Rectal smooth muscle tissue (tissue), 1 donor: ENCODE measurements at regions not wholly inside any gene's neighbourhood (a gene's known extent, or its start where the extent isn't known, plus 50 kb on each side); places are given as distances from the start of the nearest gene placed in this dataset.

Source experiments
- H3K27ac ChIP-seq: one replicate; pipeline ENCODE4 v1.7.0; 2013; ENCODE audit warnings: low read depth, low read length, inconsistent platforms
- H3K27me3 ChIP-seq: one replicate; pipeline ENCODE4 v1.7.0; 2013; ENCODE audit warnings: low read length; ENCODE audit not compliant: control insufficient read depth, insufficient read depth
- H3K36me3 ChIP-seq: one replicate; pipeline ENCODE4 v1.7.0; 2013; ENCODE audit warnings: low read length; ENCODE audit not compliant: control insufficient read depth, insufficient read depth
- H3K4me1 ChIP-seq: one replicate; pipeline ENCODE4 v1.7.0; 2013; ENCODE audit warnings: low read length; ENCODE audit not compliant: control insufficient read depth, insufficient read depth
- H3K4me3 ChIP-seq: one replicate; pipeline ENCODE4 v1.7.0; 2013; ENCODE audit warnings: low read length
- H3K9ac ChIP-seq: one replicate; pipeline ENCODE4 v1.7.0; 2013; ENCODE audit warnings: low read length

DNA sequence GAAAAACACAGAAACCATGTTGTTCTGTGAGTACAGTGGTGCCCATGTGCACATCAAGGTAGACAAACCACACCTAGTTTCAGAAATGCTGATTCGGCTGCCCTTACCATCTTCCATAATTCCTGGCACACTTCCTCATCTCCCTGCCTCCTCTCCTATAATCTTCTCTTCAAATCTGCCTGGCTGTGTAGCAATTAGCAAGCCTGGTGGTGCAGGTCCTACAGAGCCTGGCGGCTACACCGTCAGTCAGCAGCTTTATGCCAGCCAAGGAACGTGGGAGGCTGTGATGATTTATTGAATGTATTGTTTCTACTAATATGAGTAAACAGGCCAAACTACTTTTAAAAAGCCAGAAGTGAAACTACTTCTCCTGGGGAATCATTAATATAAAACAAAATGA lies 106.8 kb downstream of the SEMA6D start:
- no peaks in the 10 kb centered on the region for H3K36me3 ChIP-seq
- no peaks in the 10 kb centered on the region for H3K27me3 ChIP-seq
- no peak overlapping the region for H3K27ac ChIP-seq
- no peaks in the 10 kb centered on the region for H3K4me1 ChIP-seq
- H3K9ac ChIP-seq: no peak overlapping the region
- no peak overlapping the region for H3K4me3 ChIP-seq

DNA sequence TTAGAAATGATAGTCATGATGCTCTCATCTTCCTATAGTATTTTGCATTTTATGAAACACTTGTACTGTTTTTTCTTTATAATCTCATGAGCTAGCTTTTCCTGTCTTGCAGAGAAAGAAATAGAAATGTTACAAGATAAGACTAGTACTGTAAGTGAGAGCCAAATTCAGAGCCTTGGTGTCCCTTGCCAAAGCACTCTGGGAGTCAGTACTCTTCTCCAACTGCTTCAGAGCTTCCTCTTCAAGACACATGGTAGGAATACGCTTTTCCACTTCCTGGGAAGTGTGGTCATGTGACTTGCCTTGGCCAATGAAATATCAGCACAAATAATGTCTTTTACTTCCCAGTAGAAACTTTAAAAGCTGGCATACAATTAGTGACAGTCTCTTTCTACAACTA lies 112.4 kb downstream of the SEMA6D start:
- Histone ChIP-seq H3K4me1 (no peaks in the 10 kb centered on the region), H3K27me3 (no peaks in the 10 kb centered on the region), H3K27ac (no peak overlapping the region), H3K9ac (no peak overlapping the region), H3K36me3 (no peaks in the 10 kb centered on the region), H3K4me3 (no peak overlapping the region)

DNA sequence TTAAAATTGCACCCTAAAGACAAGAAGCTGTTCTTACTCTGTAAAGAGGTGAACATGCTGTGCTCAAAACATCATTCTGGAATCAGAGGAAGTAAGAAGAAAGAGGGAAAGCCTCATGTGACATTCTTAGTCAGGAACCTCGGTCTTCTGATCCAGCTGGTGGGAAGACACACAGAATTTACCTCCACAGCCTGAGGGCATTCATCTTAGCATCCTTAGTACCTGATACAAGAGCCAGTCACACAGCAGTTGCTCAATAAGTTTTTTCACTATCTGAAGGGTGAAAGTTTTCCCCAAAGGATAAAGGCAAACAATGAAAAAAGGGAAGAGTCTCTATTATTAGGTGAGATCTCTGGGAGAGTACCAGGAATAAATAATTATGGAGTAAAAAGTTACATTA lies 116.8 kb downstream of the SEMA6D start:
- H3K9ac ChIP-seq: no peak overlapping the region
- H3K27me3 ChIP-seq: no peaks in the 10 kb centered on the region

DNA sequence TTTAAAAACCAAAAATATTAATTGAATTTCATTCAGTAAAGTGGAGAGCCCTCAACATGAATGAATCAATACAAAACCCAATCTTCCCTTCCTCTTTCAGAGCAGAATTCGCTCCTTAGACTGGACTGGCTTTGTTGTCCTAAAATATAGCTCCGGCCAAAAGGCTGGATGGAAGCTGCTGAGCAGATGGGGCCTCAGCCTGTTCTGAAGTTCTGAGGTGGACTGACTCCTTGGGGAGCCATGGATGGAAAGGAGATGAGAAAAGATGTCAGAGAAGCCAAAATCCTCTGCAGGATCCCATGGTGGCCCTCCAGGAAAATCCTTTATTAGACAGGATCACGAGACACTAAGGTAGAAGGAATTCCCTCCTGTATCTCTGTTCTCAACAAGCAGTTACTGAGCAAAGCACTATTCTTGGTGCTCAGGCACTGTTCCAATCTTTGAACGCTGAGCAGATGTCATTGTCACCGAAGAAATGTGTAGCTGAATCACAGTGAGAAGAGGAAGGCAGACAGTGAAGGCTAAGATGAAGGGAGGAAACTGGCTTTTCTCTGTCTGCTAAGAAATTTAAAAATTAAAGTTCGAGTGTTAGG lies 122.0 kb downstream of the SEMA6D start:
- no peaks in the 10 kb centered on the region for H3K27me3 ChIP-seq
- H3K9ac ChIP-seq: no peak overlapping the region
- H3K27ac ChIP-seq: no peak overlapping the region
- H3K4me3 ChIP-seq: no peak overlapping the region
- no peaks in the 10 kb centered on the region for H3K36me3 ChIP-seq
- no peaks in the 10 kb centered on the region for H3K4me1 ChIP-seq

More for the DNA sequence above, 116.8 kb downstream of the SEMA6D start:
- Histone ChIP-seq H3K27ac (no peak overlapping the region), H3K36me3 (no peaks in the 10 kb centered on the region), H3K4me1 (no peaks in the 10 kb centered on the region), H3K4me3 (no peak overlapping the region)

DNA sequence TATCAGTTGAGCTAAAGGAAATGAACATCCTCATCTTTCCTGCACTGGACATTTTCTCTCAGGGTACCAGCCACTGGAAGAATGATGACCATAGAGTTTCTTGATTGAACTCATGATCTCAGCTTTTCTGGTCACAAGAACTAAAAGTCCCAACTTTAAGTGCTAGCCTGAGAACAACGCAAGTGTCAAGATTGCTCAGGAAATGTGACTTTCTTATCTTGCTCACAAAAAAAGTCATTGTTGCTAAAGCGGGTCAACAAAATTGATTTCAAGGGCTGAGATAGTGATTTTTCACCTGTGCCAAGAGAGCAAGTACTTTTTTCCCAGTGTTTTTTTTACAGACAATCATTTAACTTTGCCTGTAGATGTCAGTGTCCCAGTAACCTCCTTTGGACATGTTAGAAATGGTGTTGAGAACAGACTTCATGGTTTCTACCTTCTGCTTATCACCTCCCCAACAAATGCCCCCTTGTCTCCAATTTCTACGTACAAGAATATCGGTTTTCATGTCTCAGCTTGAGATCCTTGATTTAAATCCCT lies 125.9 kb downstream of the SEMA6D start:
- Histone ChIP-seq H3K4me3 (no peak overlapping the region), H3K36me3 (no peaks in the 10 kb centered on the region), H3K9ac (no peak overlapping the region), H3K4me1 (no peaks in the 10 kb centered on the region), H3K27me3 (no peaks in the 10 kb centered on the region), H3K27ac (no peak overlapping the region)

DNA sequence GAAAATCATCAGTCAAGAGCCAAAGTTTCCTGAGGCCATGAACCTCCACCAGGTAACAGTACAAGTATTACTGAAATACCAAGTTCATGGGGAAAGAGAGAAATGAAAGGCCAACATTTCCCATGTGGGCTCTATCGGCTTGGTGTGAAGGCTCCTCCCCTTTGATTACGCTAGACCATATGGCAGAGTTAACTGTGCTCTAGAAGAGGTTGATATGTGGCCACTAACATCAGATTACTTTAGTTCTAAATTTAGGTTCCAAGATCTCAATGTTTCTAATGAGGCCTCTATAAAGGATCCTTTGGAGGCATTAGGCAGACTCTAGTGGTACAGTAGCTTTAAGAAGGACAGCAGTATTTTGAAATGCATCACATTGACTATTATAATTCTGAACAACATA lies 127.1 kb downstream of the SEMA6D start:
- Histone ChIP-seq H3K4me1 (no peaks in the 10 kb centered on the region), H3K27me3 (no peaks in the 10 kb centered on the region), H3K36me3 (no peaks in the 10 kb centered on the region), H3K27ac (no peak overlapping the region), H3K4me3 (no peak overlapping the region), H3K9ac (no peak overlapping the region)

DNA sequence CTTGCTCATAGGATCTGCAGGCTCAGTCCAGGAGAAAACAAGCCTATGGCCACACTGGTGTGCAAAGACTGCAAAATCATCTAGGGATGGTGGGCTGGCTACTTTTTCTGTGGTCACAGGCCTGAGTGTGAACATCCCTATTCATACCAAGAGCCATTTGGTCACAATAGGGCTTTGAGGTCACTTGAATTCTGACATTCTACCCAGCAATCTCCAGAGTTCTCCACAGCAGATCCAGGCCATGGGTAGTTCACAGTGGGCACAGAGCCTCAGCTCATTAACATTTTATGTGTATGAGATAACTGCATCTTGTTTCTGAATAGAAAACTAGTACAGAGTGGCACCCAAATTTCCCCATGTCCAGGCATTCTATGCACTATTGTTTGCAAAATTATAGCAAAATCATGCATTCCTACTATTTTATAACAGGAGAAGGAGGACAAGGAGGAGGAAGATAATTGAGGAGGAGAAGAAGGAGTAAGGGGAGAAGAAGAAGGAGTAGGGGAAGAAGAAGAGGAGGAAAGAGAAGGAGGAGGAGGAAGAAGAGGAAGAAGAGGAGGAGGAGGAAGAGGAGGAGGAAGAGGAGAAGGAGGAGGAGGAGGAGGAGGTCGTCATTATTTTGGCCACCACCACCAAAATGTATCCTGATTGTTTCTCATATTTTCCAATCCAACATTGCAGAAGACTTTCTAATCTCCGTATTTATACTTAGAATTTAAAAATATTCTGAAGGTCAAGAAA lies 129.0 kb downstream of the SEMA6D start:
- no peak overlapping the region for H3K4me3 ChIP-seq
- no peaks in the 10 kb centered on the region for H3K36me3 ChIP-seq
- H3K4me1 ChIP-seq: no peaks in the 10 kb centered on the region
- H3K9ac ChIP-seq: no peak overlapping the region
- no peak overlapping the region for H3K27ac ChIP-seq
- no peaks in the 10 kb centered on the region for H3K27me3 ChIP-seq

DNA sequence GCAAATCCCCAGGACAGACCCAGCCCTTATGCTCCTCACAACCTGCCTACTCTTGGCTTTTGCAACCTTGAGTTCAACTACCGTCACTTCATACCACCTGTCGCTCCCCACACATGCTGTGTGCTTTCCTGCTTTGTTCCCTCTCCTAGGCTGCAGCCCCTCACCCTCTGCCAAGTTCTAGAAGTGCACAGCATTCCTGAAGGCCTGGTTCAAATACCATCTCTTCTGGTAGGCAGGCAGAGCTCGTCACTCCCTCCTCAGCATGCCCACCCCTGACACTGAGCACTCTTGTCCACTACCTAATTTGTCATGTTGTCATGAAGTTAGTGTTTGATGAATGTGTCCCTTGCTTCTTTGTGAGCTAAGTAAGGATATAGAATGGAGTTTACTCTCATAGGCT lies 129.6 kb downstream of the SEMA6D start:
- Histone ChIP-seq H3K27ac (no peak overlapping the region), H3K9ac (no peak overlapping the region), H3K36me3 (no peaks in the 10 kb centered on the region), H3K4me1 (no peaks in the 10 kb centered on the region), H3K27me3 (no peaks in the 10 kb centered on the region), H3K4me3 (no peak overlapping the region)

DNA sequence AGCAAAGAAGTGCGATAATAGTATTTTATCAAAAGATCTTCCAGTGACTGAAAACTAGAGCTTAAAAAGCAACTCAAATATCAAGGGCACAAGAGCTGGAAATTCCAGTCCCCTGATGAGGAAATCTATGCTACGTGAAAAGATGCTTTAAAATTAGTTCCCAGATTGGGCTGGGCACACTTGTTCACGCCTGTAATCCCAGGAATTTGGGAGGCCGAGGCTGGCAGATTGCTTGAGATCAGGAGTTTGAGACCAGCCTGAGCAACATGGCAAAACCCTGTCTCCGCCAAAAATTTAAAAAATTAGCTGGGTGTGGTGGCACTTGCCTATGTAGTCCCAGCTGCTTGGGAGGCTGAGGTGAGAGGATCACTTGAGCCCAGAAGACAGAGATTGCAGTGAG lies 138.8 kb downstream of the SEMA6D start:
- Histone ChIP-seq H3K9ac (no peak overlapping the region), H3K27ac (no peak overlapping the region), H3K4me1 (no peaks in the 10 kb centered on the region), H3K27me3 (no peaks in the 10 kb centered on the region), H3K4me3 (no peak overlapping the region), H3K36me3 (no peaks in the 10 kb centered on the region)

DNA sequence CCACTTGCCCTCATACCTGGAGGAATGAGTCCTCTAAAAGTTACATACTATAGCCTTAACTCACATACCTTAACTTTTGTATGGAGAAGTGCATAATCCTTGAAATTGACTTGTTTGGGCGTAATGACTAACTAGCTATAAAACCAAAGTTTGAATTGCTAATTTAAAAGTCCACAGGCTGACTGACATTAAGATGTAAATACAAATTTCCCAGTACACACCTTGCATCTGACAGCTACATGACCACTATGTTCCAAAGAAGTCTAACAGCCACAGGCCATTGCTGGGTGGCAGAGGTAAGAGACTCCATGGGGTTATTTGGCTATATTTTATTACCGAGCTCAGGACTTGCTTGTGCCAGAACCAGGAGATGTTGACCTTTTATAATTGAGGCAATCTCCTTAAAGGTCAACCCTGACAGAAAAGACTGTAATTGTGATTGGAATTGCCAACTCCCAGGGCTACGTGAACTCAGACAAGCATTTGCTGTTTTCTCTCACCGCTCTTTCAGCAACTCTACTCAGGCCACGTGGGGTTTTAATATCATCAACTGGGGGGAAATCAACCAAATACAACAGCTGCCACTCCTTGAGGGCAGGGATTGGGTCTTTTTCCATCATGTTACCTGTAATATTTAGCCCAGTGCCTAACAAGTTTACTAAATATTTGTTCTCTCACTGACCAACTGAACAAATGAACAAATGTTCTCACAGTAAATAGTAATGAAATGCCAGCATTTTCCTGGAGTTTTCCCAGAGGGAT lies 139.9 kb downstream of the SEMA6D start:
- no peak overlapping the region for H3K4me3 ChIP-seq
- no peaks in the 10 kb centered on the region for H3K27me3 ChIP-seq
- H3K9ac ChIP-seq: no peak overlapping the region
- no peaks in the 10 kb centered on the region for H3K4me1 ChIP-seq
- no peak overlapping the region for H3K27ac ChIP-seq
- no peaks in the 10 kb centered on the region for H3K36me3 ChIP-seq

DNA sequence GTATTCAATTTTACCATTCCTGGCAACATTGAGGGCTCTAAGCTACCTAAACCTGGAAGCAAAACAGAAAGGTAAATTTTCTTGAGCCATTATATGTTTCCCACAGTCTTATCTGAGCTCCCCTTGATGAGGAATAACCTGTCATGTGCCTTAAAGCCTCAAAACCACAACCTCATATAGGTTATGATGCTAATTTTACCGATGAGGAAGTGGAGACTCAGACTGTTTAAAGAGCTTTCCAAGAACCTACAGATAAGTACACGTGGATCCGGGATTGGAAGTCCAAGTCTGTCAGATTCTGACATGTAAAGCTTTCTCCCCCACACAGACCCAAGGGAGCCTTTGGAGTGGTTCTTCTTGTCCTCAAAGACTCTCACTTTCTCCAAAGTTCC lies 140.5 kb downstream of the SEMA6D start:
- H3K27ac ChIP-seq: no peak overlapping the region
- H3K4me3 ChIP-seq: no peak overlapping the region
- no peaks in the 10 kb centered on the region for H3K36me3 ChIP-seq
- no peak overlapping the region for H3K9ac ChIP-seq
- H3K27me3 ChIP-seq: no peaks in the 10 kb centered on the region
- H3K4me1 ChIP-seq: no peaks in the 10 kb centered on the region

DNA sequence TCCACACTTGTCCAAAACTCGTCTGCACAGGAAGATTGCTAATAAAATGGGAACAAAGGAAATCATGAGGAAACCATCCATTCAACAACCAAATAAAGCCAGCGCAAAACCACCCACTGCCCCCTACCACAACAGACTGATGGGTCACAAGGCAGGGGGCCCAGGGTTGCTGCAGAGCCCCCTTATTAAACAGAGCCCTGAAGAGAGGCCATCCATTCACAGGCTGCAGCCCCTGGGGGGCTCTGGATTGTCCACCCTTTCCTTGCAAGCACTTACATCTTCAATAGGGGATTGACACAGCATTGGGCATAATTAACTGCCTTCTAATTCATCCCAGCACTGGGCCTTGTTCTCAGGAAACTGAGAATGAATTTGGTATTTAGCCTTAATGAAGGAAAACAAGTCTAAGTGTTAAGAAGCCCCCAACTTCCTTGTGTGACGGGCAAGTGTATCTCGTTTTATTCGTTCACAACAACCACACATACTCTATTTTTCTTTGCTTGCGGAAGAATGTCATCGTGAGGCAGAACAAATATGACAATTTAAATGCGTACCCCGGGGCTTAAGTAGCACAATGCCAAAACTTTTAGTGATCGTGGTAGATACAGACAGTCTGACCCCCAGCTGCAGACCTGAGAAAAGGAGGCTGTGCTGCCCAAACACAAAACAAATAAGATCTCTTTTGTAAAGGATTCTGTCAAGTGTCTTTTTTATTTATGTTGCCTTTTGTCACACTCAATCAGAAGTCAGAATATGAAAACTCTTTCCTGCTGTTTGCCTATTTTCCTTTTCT lies 144.0 kb downstream of the SEMA6D start:
- H3K9ac ChIP-seq: no peak overlapping the region
- H3K36me3 ChIP-seq: no peaks in the 10 kb centered on the region
- no peaks in the 10 kb centered on the region for H3K4me1 ChIP-seq
- H3K27ac ChIP-seq: no peak overlapping the region
- no peak overlapping the region for H3K4me3 ChIP-seq
- H3K27me3 ChIP-seq: no peaks in the 10 kb centered on the region
